Thyroid gland (tissue), 4 donors: ENCODE measurements at regions not wholly inside any gene's neighbourhood (a gene's known extent, or its start where the extent isn't known, plus 50 kb on each side); places are given as distances from the start of the nearest gene placed in this dataset.

ENCODE experiments used
- DNase-seq, 2 donors: peaks; one replicate each; pipeline ENCODE4 v3.0.0-alpha.2; 2019
- H3K27ac ChIP-seq, 3 donors: fragments of 200-600 bp; sonication (generic); 1 replicate in 2 of 3; 2 replicates in 1 of 3; pipeline ENCODE4 v1.5.1; 2016 to 2019; ENCODE audit warnings: mild to moderate bottlenecking in 1 of 3, moderate library complexity in 1 of 3
- H3K27me3 ChIP-seq: fragments of 200-600 bp; sonication (generic); one replicate; pipeline ENCODE4 v1.5.1; 2019
- H3K36me3 ChIP-seq, 2 donors: fragments of 200-600 bp; sonication (generic); one replicate each; pipeline ENCODE4 v1.5.1; 2016 to 2019
- H3K4me1 ChIP-seq, 2 donors: fragments of 200-600 bp; sonication (generic); one replicate each; pipeline ENCODE4 v1.5.1; 2017 to 2019
- H3K4me3 ChIP-seq, 3 donors: fragments of 200-600 bp; sonication (generic); replicated peaks in 1 of 3; 1 replicate in 2 of 3; 2 replicates in 1 of 3; pipeline ENCODE4 v1.5.1; 2016; ENCODE audit warnings: mild to moderate bottlenecking in 1 of 3
- H3K9me3 ChIP-seq: fragments of 200-600 bp; sonication (generic); one replicate; pipeline ENCODE4 v1.5.1; 2017
- POLR2A ChIP-seq, 2 donors: fragments of 450-650 bp; IDR thresholded peaks; one replicate each; pipeline ENCODE4 v1.6.1; 2017; ENCODE audit warnings: antibody characterized with exemption in 2 of 2, mild to moderate bottlenecking in 2 of 2, moderate library complexity in 1 of 2
- WGBS, 2 donors: methylation state at CpG; one replicate each; pipeline ENCODE4 v1.1.5; 2017; 5-methylcytosine and 5-hydroxymethylcytosine counted together
- intact Hi-C: fragments of 100-400 bp; cut with DNase I; formaldehyde crosslinking; loops from one replicate; pipeline ENCODE4 v1.15.1; 2023
- TF ChIP-seq, protein P1 (sequence below), 6 experiments: fragments of 200-600 bp in 3 of 6; fragments of 450-650 bp in 3 of 6; sonication (generic) in 3 of 6; IDR thresholded peaks; one replicate each; pipeline ENCODE4 v1.5.1; 2016 to 2019; ENCODE audit warnings: antibody characterized with exemption in 6 of 6, mild to moderate bottlenecking in 2 of 6, inconsistent platforms in 1 of 6, moderate library complexity in 1 of 6

GRCh38 chr2:61677942-61678341, 139.8 kb upstream of the XPO1 start:
- intact Hi-C loops: no loop called here
- no peak overlapping the region for H3K4me3 ChIP-seq
- H3K9me3 ChIP-seq: no peaks in the 10 kb centered on the region
- no peaks in the 10 kb centered on the region for H3K36me3 ChIP-seq
- no peak for DNase-seq
- H3K27ac ChIP-seq: no peak overlapping the region
- H3K27me3 ChIP-seq: no peaks in the 10 kb centered on the region
- no peak for TF ChIP-seq POLR2A (IDR thresholded peaks at IDR 0.05)
- TF ChIP-seq, protein P1, sequence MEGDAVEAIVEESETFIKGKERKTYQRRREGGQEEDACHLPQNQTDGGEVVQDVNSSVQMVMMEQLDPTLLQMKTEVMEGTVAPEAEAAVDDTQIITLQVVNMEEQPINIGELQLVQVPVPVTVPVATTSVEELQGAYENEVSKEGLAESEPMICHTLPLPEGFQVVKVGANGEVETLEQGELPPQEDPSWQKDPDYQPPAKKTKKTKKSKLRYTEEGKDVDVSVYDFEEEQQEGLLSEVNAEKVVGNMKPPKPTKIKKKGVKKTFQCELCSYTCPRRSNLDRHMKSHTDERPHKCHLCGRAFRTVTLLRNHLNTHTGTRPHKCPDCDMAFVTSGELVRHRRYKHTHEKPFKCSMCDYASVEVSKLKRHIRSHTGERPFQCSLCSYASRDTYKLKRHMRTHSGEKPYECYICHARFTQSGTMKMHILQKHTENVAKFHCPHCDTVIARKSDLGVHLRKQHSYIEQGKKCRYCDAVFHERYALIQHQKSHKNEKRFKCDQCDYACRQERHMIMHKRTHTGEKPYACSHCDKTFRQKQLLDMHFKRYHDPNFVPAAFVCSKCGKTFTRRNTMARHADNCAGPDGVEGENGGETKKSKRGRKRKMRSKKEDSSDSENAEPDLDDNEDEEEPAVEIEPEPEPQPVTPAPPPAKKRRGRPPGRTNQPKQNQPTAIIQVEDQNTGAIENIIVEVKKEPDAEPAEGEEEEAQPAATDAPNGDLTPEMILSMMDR (IDR thresholded peaks at IDR 0.05): no peak
- H3K4me1 ChIP-seq: no peaks in the 10 kb centered on the region

DNA sequence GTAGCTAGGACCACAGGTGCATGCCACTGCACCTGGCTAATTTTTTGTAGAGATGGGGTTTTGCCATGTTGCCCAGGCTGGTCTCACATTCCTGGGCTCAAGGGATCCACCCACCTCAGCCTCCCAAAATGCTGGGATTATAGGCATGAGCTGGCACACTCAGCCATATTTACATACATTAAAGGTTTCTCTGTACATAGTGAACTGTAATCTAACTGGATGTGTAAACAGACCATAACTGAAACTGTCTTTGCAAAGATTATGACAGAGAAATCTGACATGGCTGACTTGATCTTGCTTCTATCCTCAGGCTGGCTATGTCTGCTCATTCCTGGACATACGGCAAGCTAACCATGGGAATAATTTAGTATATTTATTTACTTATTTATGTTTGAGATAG, 139.2 kb upstream of the XPO1 start:
- no peak for TF ChIP-seq POLR2A (IDR thresholded peaks at IDR 0.05)
- TF ChIP-seq, protein P1 (IDR thresholded peaks at IDR 0.05): no peak
- DNase-seq: no peak
- Histone ChIP-seq H3K27me3 (no peaks in the 10 kb centered on the region), H3K4me3 (no peak overlapping the region), H3K4me1 (peaks cover 0 to 1% of the 10 kb centered on the region in 2 donors), H3K36me3 (no peaks in the 10 kb centered on the region), H3K9me3 (no peaks in the 10 kb centered on the region), H3K27ac (no peak overlapping the region)
- 95 to 100% methylated on average over 1 of the region's 1 CpG for WGBS, 2 donors
- intact Hi-C loops: no loop called here

DNA sequence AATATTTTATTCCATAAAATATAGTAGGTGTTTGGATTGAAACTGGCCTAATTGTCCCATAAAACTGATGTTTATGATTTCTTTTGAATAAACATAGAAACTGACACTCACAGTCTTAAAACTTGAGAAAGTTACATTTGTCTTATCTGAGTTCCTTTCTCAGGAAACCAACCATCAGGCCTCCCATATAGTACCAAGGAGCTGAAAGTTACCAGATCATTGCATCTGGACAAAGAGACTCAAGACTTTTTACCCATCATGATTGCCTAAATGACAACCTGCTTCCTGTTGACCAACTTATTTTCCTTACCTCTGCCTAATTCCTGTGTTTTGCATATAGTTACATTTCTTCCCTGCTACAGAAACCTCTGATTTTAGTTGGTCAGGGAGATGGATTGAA, 137.0 kb upstream of the XPO1 start:
- no peak for TF ChIP-seq POLR2A (IDR thresholded peaks at IDR 0.05)
- TF ChIP-seq, protein P1 (IDR thresholded peaks at IDR 0.05): no peak
- H3K27ac ChIP-seq: no peak overlapping the region
- H3K27me3 ChIP-seq: no peaks in the 10 kb centered on the region
- no peaks in the 10 kb centered on the region for H3K36me3 ChIP-seq
- no peaks in the 10 kb centered on the region for H3K9me3 ChIP-seq
- intact Hi-C loops: no loop called here
- no peak overlapping the region for H3K4me3 ChIP-seq
- DNase-seq: no peak
- peaks cover 6 to 19% of the 10 kb centered on the region in 2 donors for H3K4me1 ChIP-seq

DNA sequence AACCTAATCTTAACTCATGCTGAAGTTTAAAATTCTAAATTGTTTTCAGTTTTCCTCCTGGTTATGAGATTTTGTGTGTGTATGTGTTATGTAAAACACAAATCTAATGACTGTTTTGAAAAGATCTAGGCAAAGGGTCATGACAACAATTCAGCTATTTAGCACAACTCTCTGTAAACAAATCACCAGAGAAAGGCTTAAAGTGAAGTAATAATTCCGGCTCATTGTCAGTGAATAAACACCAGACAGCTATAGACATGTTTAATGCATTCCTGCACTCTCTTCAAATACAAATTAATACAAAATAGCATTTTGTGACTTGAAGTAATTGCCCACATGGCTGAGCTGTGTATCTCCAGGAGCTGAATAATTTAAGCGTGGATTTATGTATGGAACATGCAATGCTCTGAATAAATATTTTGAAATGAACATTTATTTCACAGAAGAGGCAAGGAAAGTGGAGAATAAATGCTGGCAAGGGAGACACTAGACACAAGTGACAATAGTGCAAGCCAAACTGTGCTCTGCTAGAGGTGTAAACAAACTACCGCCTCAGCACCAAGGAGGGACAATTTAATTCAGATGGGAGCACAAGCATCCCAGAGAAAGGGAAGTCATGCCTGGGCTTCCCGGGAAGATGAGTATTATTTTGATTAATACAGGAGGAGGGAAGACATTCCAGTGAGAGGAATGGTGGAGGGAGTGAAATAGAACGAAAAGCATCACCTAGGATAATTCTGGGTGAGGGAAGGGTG, 133.6 kb upstream of the XPO1 start:
- intact Hi-C loops: no loop called here
- peaks cover 6 to 19% of the 10 kb centered on the region in 2 donors for H3K4me1 ChIP-seq
- H3K27ac ChIP-seq: peak overlapping the region; percentile 37 to 77 (median 76)
- no peak for DNase-seq
- no peaks in the 10 kb centered on the region for H3K27me3 ChIP-seq
- no peaks in the 10 kb centered on the region for H3K9me3 ChIP-seq
- H3K36me3 ChIP-seq: no peaks in the 10 kb centered on the region
- no peak for TF ChIP-seq POLR2A (IDR thresholded peaks at IDR 0.05)
- TF ChIP-seq, protein P1 (IDR thresholded peaks at IDR 0.05): no peak
- WGBS, 2 donors: 71 to 73% methylated on average over 5 of the region's 5 CpGs
- H3K4me3 ChIP-seq: no peak overlapping the region

GRCh38 chr2:61670591-61671501, 132.7 kb upstream of the XPO1 start:
- no peak for TF ChIP-seq POLR2A (IDR thresholded peaks at IDR 0.05)
- TF ChIP-seq, protein P1 (IDR thresholded peaks at IDR 0.05): no peak
- intact Hi-C loops: no loop called here

More at GRCh38 chr2:61670591-61671501, 132.7 kb upstream of the XPO1 start:
- Histone ChIP-seq H3K36me3 (no peaks in the 10 kb centered on the region), H3K27me3 (no peaks in the 10 kb centered on the region), H3K27ac (peak overlapping the region; percentile 37 to 77 (median 76)), H3K4me3 (no peak overlapping the region), H3K9me3 (no peaks in the 10 kb centered on the region), H3K4me1 (peaks cover 6 to 19% of the 10 kb centered on the region in 2 donors)
- DNase-seq: peak; percentile 36 to 43
- WGBS, 2 donors: 19 to 24% methylated on average over 3 of the region's 3 CpGs
